Uterus (tissue), 2 donors: ENCODE measurements at regions not wholly inside any gene's neighbourhood (a gene's known extent, or its start where the extent isn't known, plus 50 kb on each side); places are given as distances from the start of the nearest gene placed in this dataset.

ENCODE experiments used
- POLR2A ChIP-seq, 2 donors: fragments of 450-650 bp; IDR thresholded peaks; one replicate each; pipeline ENCODE4 v1.6.1; 2016; ENCODE audit warnings: antibody characterized with exemption in 2 of 2, mild to moderate bottlenecking in 1 of 2, moderate library complexity in 1 of 2
- TF ChIP-seq, protein P1 (sequence below), 4 experiments: fragments of 200-600 bp in 2 of 4; fragments of 450-650 bp in 2 of 4; sonication (generic) in 2 of 4; IDR thresholded peaks; one replicate each; pipeline ENCODE4 v1.5.1; 2016 to 2019; ENCODE audit warnings: antibody characterized with exemption in 4 of 4, mild to moderate bottlenecking in 2 of 4, moderate library complexity in 1 of 4

DNA sequence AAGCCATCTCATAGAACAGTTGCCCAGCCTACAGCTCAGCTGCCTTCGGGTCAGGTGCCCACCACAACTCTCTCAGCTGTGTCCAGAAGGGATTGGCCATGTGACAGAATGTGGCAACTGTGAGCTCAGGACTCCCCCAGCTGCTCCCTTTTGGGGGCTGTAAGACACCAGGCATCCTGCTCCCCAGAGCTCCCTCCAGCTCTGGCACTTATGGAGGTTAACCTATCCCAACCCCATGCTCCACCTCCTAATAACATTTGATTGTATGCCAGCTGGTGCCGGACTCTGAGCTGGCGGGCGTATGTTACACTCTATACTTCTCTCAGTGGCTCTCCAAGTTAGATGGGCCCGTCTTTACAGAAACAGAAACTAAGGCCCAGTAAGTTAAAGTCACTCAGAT, 222.8 kb downstream of the FAM43A start:
- TF ChIP-seq, protein P1, sequence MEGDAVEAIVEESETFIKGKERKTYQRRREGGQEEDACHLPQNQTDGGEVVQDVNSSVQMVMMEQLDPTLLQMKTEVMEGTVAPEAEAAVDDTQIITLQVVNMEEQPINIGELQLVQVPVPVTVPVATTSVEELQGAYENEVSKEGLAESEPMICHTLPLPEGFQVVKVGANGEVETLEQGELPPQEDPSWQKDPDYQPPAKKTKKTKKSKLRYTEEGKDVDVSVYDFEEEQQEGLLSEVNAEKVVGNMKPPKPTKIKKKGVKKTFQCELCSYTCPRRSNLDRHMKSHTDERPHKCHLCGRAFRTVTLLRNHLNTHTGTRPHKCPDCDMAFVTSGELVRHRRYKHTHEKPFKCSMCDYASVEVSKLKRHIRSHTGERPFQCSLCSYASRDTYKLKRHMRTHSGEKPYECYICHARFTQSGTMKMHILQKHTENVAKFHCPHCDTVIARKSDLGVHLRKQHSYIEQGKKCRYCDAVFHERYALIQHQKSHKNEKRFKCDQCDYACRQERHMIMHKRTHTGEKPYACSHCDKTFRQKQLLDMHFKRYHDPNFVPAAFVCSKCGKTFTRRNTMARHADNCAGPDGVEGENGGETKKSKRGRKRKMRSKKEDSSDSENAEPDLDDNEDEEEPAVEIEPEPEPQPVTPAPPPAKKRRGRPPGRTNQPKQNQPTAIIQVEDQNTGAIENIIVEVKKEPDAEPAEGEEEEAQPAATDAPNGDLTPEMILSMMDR (IDR thresholded peaks at IDR 0.05), result no peak
- no peak for TF ChIP-seq POLR2A (IDR thresholded peaks at IDR 0.05)
